Non-pigmented ciliary epithelial cell (primary cell): ENCODE measurements at regions not wholly inside any gene's neighbourhood (a gene's known extent, or its start where the extent isn't known, plus 50 kb on each side); places are given as distances from the start of the nearest gene placed in this dataset.

ENCODE experiments used
- DNase-seq: peaks from one replicate; pipeline ENCODE4 v3.0.0-alpha.2; 2010; ENCODE audit warnings: low read depth

DNA sequence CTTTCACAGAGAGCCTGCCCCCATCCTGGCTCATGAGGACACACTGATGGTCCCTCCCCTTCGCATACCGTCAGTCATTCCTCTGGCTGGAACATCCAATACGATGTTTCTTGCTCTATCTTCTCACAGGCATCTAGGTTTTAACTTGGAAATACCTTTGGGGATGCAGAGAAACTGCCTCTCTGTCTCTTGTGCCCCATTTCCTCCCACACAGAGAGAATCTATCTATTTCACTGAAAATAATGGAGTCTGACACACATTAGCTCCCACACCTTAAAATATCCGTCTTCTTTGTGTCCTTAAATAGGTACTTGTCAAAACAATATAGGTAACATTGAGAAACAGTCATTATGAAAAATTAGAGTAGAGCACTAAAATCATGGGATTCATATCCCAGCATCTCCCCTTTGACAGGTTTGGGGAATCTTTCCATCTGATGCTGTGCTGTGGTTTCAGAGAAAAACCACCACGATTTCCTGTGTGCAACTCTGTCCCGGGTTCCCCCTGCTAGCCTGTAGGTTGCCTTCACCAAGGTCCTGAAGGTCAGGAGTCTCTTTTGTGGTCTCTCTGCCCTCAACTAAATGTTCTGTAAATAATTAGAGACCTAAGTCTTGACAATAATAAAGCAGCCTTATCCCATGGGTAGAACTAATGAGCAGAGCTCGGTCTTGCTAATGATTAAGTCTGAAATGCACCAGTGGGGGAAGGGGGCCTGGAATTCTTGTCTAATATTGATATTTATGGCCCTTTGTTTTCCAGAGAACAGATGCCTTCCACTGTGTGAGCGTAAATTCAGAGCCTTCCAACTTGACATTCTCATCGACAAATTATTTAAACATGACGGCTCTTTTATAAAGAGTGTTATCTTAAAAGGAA, 371.0 kb downstream of the ICE1 start:
- no peak for DNase-seq

DNA sequence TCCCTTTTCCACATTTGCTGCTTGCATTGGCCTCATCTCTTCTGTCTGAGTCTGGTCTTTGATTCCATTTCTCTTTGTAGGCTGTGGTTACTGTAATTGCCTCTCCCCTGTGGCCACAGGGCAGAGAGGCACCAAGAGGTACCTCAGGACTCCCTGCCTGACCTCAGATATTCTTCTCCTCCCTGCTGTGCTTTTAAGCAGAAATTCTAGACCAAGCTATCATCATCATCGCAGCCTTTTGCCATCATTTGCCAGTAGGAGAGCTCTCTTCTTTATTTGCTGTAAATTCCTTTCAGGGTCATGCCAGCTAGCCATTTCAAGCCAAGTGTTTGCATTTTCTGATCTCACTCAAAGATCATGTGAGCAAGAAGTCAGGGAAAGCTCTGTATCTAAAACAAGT, 369.6 kb downstream of the ICE1 start:
- no peak for DNase-seq

GRCh38 chr5:5788793-5789192, 366.3 kb downstream of the ICE1 start:
- DNase-seq, result no peak

- no peak for DNase-seq
These were observed 364.9 kb downstream of the ICE1 start for GRCh38 chr5:5787373-5787772.

DNA sequence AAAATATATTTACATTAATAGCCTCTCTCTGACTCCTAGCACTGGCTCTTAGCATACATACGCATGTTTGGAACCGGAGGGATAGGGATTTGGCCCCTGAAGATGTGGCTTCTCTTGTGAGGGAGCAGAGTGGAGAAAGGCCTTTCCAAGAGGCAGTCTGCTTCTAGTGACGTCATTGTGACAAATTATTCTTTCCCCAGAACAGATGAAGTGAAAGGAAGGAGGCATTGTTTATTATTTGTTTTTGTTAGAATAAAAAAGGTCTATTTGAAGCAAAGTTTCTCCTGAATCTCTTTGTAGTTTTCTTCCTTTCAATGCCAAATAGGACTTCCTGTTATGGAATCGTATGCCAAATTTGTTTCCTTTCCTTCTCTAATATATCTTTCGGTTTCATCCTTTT, 361.6 kb downstream of the ICE1 start:
- DNase-seq, result no peak

DNA sequence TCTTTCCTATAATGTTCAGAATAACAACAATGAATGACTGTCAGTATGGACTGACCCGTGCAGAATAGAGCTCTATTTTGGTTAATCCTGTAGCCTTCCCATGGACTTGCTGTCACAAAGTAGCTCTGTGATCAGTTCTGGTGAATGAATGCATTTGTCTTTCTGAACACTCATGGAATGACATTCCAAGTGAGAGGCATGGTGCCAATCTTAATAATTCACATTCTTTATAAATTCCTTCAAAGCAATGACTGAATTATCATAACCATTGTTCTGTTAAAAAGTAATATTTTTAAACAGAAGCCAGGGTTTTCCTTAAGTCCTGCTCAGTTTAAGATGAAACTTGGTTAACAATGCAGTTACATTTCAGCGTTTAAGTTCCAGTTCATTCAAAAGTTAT, 360.5 kb downstream of the ICE1 start:
- no peak for DNase-seq

GRCh38 chr5:5782402-5782801, 359.9 kb downstream of the ICE1 start:
- DNase-seq, result no peak

DNA sequence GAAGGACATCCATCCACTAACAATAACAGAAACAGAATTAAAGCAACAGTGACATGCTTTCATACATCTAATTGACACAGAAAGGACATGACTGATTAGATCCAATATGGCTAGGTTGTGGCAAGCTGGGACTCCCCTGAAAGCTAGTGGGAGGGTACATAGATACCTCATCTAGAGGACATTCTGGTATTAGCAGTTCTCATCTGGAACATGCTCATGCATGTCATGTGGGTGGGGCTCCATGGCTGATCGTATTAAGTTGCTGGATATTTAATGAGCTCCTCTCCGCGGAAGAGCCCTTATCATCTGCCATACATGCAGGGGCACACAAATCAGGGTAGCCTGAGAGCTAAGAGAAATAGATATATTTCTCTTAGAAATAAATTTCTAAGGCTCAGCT, 358.9 kb downstream of the ICE1 start:
- DNase-seq, result no peak

- no peak for DNase-seq
These were observed 357.8 kb downstream of the ICE1 start for GRCh38 chr5:5780253-5780652.

DNA sequence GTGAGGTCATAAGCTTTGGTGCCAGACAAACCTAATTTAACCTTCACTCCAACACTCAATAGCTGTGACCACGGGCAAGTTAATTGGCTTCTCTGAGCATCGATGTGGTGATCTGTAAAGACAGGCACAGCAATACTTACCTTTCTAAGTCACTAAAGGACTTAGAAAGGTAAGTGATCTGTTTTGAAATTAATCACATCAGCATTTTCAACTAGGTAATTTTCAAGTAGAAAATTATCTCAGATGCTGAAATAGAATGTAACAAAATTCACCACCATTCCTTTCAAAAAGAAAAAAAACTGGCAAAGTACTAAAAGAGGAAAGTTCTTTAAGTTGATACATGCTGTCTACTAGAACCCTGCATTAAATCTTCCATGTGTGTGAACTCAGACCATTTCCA, 354.5 kb downstream of the ICE1 start:
- DNase-seq, result no peak

GRCh38 chr5:5772202-5772601, 349.7 kb downstream of the ICE1 start:
- no peak for DNase-seq

- no peak for DNase-seq
These were observed 348.3 kb downstream of the ICE1 start for GRCh38 chr5:5770825-5771224.

GRCh38 chr5:5767286-5767928, 344.9 kb downstream of the ICE1 start:
- no peak for DNase-seq

GRCh38 chr5:5765066-5765850, 342.8 kb downstream of the ICE1 start:
- no peak for DNase-seq

DNA sequence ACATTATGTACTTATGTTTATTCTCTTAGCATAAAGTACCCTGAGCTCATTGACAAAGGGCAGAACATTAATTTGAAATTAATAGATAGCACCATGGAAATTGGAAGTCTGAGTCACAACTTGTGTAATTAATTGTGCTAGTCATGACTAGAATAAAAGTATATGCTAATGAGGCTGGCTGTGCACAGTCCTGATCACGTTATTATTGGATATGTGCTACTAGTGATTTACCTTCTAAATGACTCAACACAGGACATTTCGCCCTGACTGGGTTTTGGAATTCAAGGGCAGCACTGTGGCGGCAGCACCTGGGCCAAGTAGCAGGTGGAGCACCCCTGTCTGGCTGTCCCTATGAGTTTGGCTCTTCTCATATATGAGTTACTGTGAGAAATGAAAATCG, 341.8 kb downstream of the ICE1 start:
- DNase-seq, result no peak

GRCh38 chr5:5756762-5757161, 334.3 kb downstream of the ICE1 start:
- DNase-seq, result no peak

DNA sequence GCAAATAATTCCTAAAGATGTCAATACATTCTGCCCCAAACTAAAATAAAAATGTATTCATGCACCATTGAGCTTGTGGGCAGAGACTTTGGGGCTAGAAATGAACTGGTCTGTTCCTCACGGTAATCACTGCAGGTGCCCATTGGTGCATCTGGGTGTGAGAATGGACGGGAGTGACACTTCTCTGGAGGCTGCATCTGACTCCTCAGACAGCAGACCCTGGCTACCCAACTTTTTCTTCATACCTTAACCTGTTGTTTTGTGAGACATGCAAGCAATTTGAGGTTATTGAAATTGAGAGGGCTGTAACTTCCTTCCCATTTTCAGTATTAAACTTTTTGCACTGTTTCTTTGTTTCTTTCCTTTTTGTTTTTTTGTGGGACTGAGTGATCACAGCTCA, 333.4 kb downstream of the ICE1 start:
- DNase-seq, result no peak

DNA sequence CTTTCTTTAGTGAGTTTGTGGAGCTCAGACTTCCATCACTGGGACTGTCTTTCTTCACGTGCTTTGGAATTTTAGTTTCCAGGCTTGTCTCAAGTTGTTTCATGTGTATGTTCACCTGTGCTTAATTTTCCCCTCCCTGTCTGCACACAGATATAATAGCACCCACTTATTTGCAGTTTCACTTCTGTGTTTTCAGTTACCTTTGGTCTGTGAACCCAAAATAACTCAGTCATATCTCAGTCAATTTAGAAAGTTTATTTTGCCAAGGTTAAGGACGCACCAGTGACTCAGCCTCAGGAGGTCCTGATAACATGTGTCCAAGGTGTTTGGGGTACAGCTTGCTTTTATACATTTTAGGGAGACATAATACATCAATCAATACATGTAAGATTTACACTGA, 330.4 kb downstream of the ICE1 start:
- no peak for DNase-seq

DNA sequence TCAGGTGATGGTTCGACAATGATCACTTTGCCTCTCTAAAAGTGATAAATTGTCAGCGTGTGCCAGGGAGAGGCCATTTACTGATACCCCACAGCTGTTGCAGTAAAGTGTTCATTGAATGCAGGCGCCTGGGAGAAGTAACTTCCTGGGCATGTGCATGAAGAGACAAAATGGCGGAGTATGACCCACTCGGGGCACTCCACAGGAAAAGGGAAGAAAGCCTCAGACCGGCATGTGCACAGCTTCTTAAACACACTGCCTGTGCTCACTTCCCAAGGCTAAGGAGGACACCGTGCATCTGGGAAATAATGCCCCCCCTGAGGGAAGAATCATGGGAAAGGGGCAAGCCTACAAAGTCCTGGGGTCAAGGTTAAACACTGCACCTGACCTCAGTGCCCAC, 329.5 kb downstream of the ICE1 start:
- no peak for DNase-seq

DNA sequence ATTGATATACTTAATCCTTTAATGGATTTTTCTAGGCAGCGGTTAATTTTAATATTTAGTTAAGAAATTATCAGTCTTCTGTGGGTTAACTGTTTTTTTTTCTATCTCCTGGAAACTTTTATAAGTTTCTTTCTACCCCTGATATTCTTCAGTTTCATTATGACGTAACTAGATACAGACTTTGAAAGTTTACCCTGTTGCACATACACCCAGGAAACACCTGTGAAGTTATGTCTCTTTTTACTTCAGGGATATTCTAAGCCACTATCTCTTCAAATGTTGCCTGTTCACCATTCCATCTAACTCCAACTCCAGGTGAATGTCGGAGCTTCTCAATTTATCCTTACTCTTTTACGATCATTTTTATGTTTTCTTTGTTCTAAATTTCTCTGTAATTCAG, 329.0 kb downstream of the ICE1 start:
- no peak for DNase-seq

DNA sequence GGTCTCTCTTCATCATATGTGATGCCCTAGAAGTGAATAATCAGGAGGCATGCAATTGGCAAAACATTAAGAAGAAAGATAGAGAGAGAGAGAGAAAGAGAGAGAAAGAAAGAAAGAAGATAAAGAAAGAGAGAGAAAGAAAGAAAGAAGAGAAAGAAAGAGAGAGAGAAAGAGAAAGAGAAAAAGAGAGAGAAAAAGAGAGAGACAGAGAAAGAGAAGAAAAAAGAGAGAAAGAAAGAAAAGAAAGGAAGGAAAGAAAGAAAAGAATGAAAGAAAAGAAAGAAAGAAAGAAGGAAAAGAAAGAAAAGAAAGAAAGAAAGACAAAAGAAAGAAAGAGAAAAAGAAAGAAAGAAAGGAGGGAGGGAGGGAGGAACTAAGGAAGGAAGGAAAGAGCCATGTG, 318.9 kb downstream of the ICE1 start:
- DNase-seq, result no peak

GRCh38 chr5:5739490-5739945, 317.0 kb downstream of the ICE1 start:
- DNase-seq, result no peak
